ENCODE measurements at regions not wholly inside any gene's neighbourhood (a gene's known extent, or its start where the extent isn't known, plus 50 kb on each side); places are given as distances from the start of the nearest gene placed in this dataset.

DNA sequence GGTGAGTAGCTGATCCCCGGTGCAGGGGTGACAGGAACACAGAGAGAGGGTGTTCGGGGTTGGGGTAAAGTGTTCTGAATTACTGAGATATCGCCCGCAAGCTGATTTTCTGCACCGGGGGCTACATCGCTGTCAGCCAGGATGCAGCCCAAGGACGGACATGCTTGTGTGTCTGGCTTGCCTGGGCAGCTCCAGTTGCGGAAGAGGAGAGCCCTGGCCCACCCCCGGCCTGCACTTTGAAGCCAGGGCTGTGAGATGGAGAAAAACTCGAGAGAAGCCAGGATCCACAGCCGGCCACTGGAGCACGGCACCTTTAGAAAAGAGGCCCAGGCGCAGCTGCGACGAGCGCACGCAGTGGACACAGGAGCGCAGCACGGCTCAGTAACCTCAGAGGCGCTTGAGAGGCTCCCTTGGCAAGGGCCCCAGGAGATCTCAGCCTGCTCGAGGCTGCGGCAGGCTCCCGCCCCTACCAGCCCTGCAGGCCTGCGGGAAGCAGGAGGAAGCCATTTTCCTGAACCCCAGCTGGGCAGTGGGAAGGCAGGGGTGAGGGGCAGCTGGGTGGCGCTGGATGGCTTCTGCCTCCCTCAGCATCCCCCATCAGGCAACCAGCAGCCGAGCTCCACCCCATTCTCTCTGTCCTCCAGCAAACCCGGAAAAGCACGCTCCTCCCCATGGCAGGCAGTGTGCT is 59.2 kb downstream of the C9orf50 start:
- POLR2A ChIA-PET = interaction anchor here (0.6 kb wide), 1 partner anchor 70 kb away, joined by 3 read pairs; no protein-coding TSS in a partner anchor
- Mint-ChIP-seq H3K27ac (no peak overlapping the region), H3K27me3 (peaks cover 6% of the 10 kb centered on the region), H3K9me3 (no peaks in the 10 kb centered on the region), H3K36me3 (ENCODE audit: low read depth) (no peaks in the 10 kb centered on the region), H3K4me1 (ENCODE audit: low read depth) (no peaks in the 10 kb centered on the region), H3K4me3 (no peak overlapping the region)
- Histone ChIP-seq H3K4me1 (ENCODE audit: insufficient read depth, low read length) (no peaks in the 10 kb centered on the region), H3K27ac (ENCODE audit: low read depth in 1 of 2, low read length in 2 of 2) (no peak overlapping the region), H3K27me3 (ENCODE audit: control insufficient read depth in 1 of 2, insufficient read depth in 2 of 2, low read length in 2 of 2) (no peaks in the 10 kb centered on the region), H3K4me3 (ENCODE audit: low read length) (no peak overlapping the region), H3K9me3 (ENCODE audit: control insufficient read depth in 1 of 2, insufficient read depth in 1 of 2, low read length in 2 of 2) (peaks cover 0 to 4% of the 10 kb centered on the region in 2 experiments), H3K36me3 (ENCODE audit: insufficient read depth, low read length) (no peaks in the 10 kb centered on the region)
- TF ChIP-seq CTCF (IDR thresholded peaks at IDR 0.05) = no peak
- intact Hi-C loops (cut with DNase I, micrococcal nuclease) = no loop called here
- ATAC-seq (ENCODE audit: poor library complexity) = no peak
- CTCF ChIA-PET = no interaction called here
- no peak for DNase-seq

- Histone ChIP-seq H3K9me3 (ENCODE audit: control insufficient read depth in 1 of 2, insufficient read depth in 1 of 2, low read length in 2 of 2) (peaks cover 0 to 4% of the 10 kb centered on the region in 2 experiments), H3K4me1 (ENCODE audit: insufficient read depth, low read length) (no peaks in the 10 kb centered on the region), H3K27me3 (ENCODE audit: control insufficient read depth in 1 of 2, insufficient read depth in 2 of 2, low read length in 2 of 2) (no peaks in the 10 kb centered on the region), H3K27ac (ENCODE audit: low read depth in 1 of 2, low read length in 2 of 2) (no peak overlapping the region), H3K4me3 (ENCODE audit: low read length) (no peak overlapping the region), H3K36me3 (ENCODE audit: insufficient read depth, low read length) (no peaks in the 10 kb centered on the region)
- Mint-ChIP-seq H3K27me3 (peaks cover 3% of the 10 kb centered on the region), H3K9me3 (no peaks in the 10 kb centered on the region), H3K36me3 (ENCODE audit: low read depth) (no peaks in the 10 kb centered on the region), H3K27ac (no peak overlapping the region), H3K4me1 (ENCODE audit: low read depth) (no peaks in the 10 kb centered on the region), H3K4me3 (no peak overlapping the region)
- intact Hi-C loops (cut with DNase I, micrococcal nuclease) = no loop called here
- CTCF ChIA-PET = interaction anchor here (0.7 kb wide), 1 partner anchor 223 kb away, joined by 4 read pairs; no protein-coding TSS in a partner anchor
- ATAC-seq (ENCODE audit: poor library complexity) = no peak
- POLR2A ChIA-PET = no interaction called here
- no peak for TF ChIP-seq CTCF (IDR thresholded peaks at IDR 0.05)
- DNase-seq = no peak
Observed at GRCh38 chr9:129560881-129561306, 60.0 kb downstream of the C9orf50 start.

- Mint-ChIP-seq H3K27me3 (peaks cover 3% of the 10 kb centered on the region), H3K27ac (no peak overlapping the region), H3K9me3 (no peaks in the 10 kb centered on the region), H3K36me3 (ENCODE audit: low read depth) (no peaks in the 10 kb centered on the region), H3K4me1 (ENCODE audit: low read depth) (no peaks in the 10 kb centered on the region), H3K4me3 (no peak overlapping the region)
- no peak overlapping the region for H3K27ac ChIP-seq (ENCODE audit: low read depth in 1 of 2, low read length in 2 of 2)
- intact Hi-C loops (cut with DNase I, micrococcal nuclease) = loop anchor here in 1 of 2 experiments (5.0 kb wide), 1 partner anchor 107 kb away; no protein-coding TSS in a partner anchor
- H3K36me3 ChIP-seq (ENCODE audit: insufficient read depth, low read length) = no peaks in the 10 kb centered on the region
- H3K4me1 ChIP-seq (ENCODE audit: insufficient read depth, low read length) = no peaks in the 10 kb centered on the region
- no peak overlapping the region for H3K4me3 ChIP-seq (ENCODE audit: low read length)
- ATAC-seq (ENCODE audit: poor library complexity) = no peak
- no peaks in the 10 kb centered on the region for H3K27me3 ChIP-seq (ENCODE audit: control insufficient read depth in 1 of 2, insufficient read depth in 2 of 2, low read length in 2 of 2)
- ChIA-PET POLR2A (interaction anchor here (0.7 kb wide), 1 partner anchor 9 kb away, joined by 3 read pairs; no protein-coding TSS in a partner anchor), CTCF (no interaction called here)
- TF ChIP-seq CTCF (IDR thresholded peaks at IDR 0.05) = no peak
- H3K9me3 ChIP-seq (ENCODE audit: control insufficient read depth in 1 of 2, insufficient read depth in 1 of 2, low read length in 2 of 2) = peaks cover 0 to 4% of the 10 kb centered on the region in 2 experiments
- no peak for DNase-seq
Observed at GRCh38 chr9:129559506-129559881, 61.4 kb downstream of the C9orf50 start.

All from CD4-positive, alpha-beta T cell (primary cell).